Jurkat, Clone E6-1 (cell line): ENCODE measurements at regions not wholly inside any gene's neighbourhood (a gene's known extent, or its start where the extent isn't known, plus 50 kb on each side); places are given as distances from the start of the nearest gene placed in this dataset.
"Not testable (repeated sequence)": the region's sequence is repeated elsewhere in the genome, so short reads cannot be mapped to it uniquely, and the experiment has no call there.

Experiments
- DNase-seq: peaks from one replicate; pipeline ENCODE4 v3.0.0-alpha.2; 2011; ENCODE audit warnings: low read depth, low spot score
- H3K4me3 ChIP-seq: 2 replicates; pipeline ENCODE4 v1.5.1; 2011; ENCODE audit warnings: mild to moderate bottlenecking, low read length, control low read depth, moderate library complexity

DNA sequence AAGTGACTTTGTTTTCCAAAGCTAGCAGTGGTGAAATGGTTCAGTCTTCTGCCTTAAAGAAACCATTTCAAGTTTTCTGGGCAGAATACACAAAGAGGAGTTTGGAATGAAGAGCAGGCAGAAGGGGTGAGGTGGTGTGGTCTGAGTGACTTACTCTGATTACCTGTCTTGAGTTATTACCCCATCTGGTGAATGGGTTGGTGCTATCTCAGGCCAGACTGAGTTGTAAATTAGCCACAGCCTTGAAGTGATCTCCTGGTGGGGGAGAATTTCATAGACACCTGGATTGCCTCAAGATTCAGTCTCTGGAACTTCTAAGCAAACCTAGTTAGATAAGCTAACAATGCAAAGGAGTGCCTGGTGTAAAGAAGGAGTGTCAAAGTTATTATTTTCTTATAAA is 983.5 kb upstream of the NXPH2 start:
- DNase-seq = no peak

GRCh38 chr2:139759000-139759505 is 978.9 kb upstream of the NXPH2 start:
- DNase-seq = no peak
- no peak overlapping the region for H3K4me3 ChIP-seq

More for the DNA sequence above, 983.5 kb upstream of the NXPH2 start:
- H3K4me3 ChIP-seq = no peak overlapping the region

DNA sequence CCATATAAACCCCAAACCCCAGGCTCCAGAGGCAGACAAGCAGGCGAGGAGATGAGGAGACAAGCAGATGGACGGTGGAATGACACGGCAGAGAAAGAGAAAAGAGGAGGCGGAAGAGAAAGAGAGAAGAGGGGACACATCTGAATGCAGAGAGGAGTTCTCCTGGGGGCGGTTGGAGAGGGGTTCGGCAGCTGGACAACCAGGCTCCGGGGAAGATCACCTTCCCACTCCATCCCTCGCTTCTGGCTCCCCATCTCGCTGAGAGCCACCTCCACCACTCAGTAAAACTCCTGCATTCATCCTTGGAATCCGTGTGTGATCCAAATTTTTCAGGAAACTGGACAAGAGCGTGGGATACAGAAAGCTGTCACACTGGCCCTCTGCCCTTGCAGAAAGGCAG is 966.7 kb upstream of the NXPH2 start:
- no peak for DNase-seq
- H3K4me3 ChIP-seq = no peak overlapping the region

DNA sequence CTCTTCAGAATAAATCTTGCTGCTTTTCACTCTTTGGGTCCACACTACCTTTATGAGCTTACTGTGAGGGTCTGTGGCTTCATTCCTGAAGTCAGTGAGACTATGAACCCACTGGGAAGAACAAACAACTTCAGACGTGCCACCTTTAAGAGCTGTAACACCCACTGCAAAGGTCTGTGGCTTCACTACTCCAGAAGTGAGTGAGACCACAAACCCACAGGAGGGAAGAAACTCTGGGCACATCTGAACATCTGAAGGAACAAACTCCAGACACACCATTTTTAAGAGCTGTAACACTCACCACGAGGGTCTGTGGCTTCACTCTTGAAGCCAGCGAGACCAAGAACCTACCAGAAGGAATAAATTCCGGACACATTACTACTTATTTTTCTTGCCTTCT is 964.1 kb upstream of the NXPH2 start:
- no peak overlapping the region for H3K4me3 ChIP-seq
- peak; percentile 9 for DNase-seq

DNA sequence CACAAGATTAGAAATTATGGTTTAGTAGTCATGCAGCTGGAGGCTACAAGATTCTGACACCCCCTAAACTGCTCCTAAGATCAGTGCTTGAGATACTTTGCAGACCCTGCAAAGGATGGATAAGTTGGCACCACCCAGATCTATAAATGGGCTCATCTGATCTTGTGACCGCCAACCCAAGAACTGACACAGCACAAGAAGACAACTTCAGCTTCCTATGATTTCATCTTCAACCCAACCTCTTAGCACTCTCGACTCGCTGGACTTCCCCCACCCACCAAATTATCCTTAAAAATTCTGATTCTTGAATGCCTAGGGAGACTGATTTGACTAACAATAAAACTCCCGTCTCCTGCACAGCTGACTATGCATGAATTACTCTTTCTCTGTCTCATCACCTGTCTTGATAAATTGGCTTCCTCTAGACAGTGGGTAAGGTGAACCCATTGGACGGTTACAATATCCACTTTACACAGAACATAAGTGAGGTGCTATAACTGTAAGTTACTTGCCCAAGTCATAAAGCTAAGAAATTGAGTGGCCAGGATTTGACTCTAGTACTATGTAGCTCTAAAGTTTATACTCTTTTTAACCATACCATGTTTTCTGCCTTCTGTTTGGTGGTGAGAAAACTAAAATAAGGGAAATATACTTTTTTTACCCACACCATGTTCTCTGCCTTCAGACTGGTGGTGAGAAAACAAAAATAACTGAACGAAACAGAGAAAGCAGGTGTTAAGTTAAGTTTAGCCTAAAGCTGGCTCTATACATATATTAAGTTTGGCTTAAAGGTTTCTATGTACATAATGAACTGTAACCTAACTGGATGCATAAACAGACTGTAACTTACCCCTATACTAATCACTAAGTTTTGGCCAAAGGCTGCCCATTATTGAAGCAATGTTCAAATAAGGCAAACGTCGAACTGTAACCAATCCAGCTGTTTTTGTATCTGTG is 962.3 kb upstream of the NXPH2 start:
- DNase-seq = no peak
- no peak overlapping the region for H3K4me3 ChIP-seq

DNA sequence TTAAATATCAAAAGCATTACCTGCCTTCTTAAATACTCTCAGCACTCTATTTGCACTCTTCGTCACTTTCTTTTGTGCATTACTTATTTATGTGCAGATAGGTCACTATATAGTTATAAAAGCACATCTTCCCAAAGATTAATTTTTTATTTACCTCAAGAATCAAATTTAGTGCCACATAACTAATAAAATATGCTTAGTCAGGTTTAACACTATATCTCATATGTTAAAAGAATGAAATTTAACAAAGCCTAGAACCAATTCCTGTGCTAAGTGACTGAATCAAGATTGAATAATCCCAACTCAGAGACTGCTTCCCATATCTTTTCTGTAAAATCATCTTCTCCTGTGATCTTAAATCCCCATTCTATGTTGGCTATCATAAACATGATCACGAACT is 957.5 kb upstream of the NXPH2 start:
- no peak overlapping the region for H3K4me3 ChIP-seq
- no peak for DNase-seq

DNA sequence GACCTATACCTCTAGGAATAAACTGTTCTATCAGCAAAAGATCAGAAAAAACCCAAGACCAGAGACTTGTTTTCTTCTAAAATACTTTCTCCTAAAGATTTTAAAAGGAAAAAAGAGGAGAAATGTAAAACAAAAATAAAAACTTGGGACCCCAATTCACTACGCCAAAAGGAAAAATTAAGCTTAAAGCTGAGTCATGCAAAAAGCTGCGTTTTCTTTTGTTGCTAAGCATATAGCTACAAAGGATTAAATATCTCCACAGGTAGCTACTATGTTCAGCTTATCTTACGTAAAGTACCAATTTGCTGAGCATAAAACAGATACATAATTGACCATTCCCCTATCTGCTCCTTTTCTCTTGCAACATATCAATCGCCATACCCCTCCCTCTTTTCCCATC is 950.0 kb upstream of the NXPH2 start:
- no peak for DNase-seq
- H3K4me3 ChIP-seq = no peak overlapping the region

DNA sequence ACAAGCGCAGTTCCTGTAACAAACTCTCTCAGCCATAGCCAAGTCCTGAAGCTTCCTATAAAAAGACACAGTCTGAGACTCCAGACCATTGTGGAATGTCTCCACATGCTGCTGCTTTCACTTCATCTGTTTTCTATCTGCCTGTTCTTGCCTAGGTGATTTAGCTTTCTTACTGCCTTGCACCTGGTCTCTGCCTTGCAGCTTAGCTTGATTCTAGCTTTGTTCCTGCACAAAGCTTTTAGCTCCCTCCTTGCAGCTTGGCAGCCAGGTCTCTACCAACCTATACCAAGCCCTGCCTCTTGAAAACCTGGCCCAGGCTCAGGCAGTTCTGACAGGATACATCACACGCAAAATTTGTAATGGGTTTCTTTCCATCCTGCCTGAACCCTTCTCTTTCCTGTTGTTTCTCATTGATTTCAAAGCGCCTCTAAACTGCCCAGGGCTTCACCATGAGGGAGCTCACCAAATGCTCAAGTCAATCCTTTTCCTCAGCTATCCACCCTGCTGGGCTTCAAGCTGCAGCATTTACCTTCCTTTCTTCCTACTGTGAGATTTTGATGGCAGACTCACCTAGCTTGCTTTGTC is 941.3 kb upstream of the NXPH2 start:
- no peak overlapping the region for H3K4me3 ChIP-seq
- DNase-seq = no peak

DNA sequence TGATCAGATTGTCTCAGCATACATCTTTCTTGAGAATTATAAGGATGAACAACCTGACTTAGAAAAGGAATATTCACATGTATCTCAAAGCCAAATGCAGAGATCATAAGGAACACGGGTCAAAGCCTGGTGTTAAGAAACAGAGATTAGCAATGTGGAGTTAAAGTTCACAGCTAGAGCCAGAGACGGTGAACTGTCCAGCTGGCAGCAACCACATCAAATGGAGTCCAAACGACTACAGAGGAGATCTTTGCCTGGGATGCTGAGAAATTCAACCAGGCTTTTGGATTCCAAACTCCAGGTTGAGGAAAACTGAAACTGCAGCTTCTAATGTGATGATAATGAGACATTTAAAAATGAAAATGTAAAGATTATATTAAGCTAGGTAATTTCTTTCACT is 939.9 kb upstream of the NXPH2 start:
- H3K4me3 ChIP-seq = no peak overlapping the region
- DNase-seq = no peak

GRCh38 chr2:139704606-139705005 is 924.4 kb upstream of the NXPH2 start:
- DNase-seq = no peak
- H3K4me3 ChIP-seq = no peak overlapping the region

GRCh38 chr2:139694327-139694726 is 914.1 kb upstream of the NXPH2 start:
- DNase-seq = no peak
- no peak overlapping the region for H3K4me3 ChIP-seq

- DNase-seq = no peak
- H3K4me3 ChIP-seq = no peak overlapping the region
These were observed 906.0 kb upstream of the NXPH2 start for GRCh38 chr2:139686205-139686604.

- H3K4me3 ChIP-seq = no peak overlapping the region
- no peak for DNase-seq
These were observed 905.1 kb upstream of the NXPH2 start for GRCh38 chr2:139685090-139685983.

- no peak for DNase-seq
- no peak overlapping the region for H3K4me3 ChIP-seq
These were observed 904.2 kb upstream of the NXPH2 start for GRCh38 chr2:139684286-139684860.

- no peak for DNase-seq
- H3K4me3 ChIP-seq = no peak overlapping the region
These were observed 894.4 kb upstream of the NXPH2 start for GRCh38 chr2:139674577-139674976.

DNA sequence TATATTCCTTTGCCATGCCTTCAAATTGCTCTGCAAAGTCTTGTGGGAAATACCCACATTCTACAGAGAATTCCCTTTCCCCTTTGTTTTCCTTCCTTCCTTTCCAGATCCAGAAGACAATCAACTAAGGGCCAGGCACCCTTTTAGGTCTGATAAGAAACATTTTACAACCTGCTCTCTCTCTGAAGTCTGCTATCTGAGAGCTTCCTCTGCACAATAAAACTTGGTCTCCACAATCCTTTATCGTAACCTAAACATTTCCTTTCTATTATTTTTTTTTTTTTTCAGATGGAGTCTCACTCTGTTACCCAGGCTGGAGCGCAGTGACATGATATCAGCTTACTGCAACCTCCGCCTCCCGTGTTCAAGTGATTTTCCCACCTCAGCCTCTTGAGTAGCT is 893.3 kb upstream of the NXPH2 start:
- H3K4me3 ChIP-seq, DNase-seq: not testable (repeated sequence)

GRCh38 chr2:139669675-139670074 is 889.5 kb upstream of the NXPH2 start:
- no peak overlapping the region for H3K4me3 ChIP-seq
- no peak for DNase-seq

- H3K4me3 ChIP-seq = no peak overlapping the region
- DNase-seq = no peak
These were observed 872.2 kb upstream of the NXPH2 start for GRCh38 chr2:139652385-139652784.

DNA sequence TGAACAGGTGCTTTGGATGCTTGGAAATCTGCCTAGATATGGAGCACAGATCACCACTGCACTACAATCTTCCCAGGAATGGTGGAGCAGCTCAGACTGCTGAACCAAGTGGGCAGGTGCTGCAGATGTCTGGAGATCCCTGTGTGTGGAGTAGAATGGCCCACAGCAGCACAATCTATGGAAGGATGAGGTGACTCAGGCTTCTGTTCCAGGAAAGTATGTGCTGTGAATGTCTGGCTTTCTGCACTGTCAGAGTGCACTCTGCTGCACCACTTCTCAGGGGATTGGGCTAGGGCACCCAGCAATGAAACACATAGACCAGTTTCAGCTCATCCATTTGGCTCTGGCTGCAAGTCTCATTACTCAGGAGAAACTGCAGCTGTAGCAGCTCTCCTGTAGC is 865.4 kb upstream of the NXPH2 start:
- no peak for DNase-seq
- no peak overlapping the region for H3K4me3 ChIP-seq
